ENCODE measurements at regions not wholly inside any gene's neighbourhood (a gene's known extent, or its start where the extent isn't known, plus 50 kb on each side); places are given as distances from the start of the nearest gene placed in this dataset.

DNA sequence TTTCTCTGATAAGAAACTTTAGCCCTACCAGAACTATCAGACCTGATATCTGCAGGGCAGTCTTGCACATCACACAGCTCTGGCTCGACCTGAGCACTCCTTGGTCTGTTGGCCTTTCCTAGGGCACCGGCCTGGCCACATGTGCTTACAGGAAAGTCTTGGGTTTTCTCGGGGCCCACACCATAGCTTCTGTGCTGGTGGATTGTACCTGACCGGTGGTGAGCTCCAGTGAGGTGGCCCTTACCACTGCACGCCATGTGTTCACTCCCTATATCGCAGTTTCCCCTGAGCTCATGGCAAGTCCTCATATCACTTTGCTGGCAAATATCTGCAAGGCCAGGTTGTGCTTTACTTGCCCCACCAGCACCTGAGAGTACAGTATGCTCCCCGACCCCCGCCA lies 2637.4 kb downstream of the ARAP2 start:
- Histone ChIP-seq H3K27ac (ENCODE audit: low read depth, low read length, poor library complexity, severe bottlenecking) (no peak overlapping the region), H3K4me1 (ENCODE audit: insufficient read depth, low read length, poor library complexity, severe bottlenecking) (no peaks in the 10 kb centered on the region), H3K4me3 (ENCODE audit: low read depth, low read length, poor library complexity, severe bottlenecking) (no peak overlapping the region), H3K36me3 (ENCODE audit: insufficient read depth, low read length, poor library complexity, severe bottlenecking) (no peaks in the 10 kb centered on the region), H3K27me3 (replicated peaks; ENCODE audit: insufficient read depth, low read depth, low read length, poor library complexity) (no peaks in the 10 kb centered on the region), H3K9me3 (ENCODE audit: low read depth, low read length, poor library complexity, severe bottlenecking) (peaks cover 7% of the 10 kb centered on the region)
- no peak for TF ChIP-seq EZH2 (IDR thresholded peaks at IDR 0.05; ENCODE audit: borderline replicate concordance, low read depth, low read length, poor library complexity, severe bottlenecking)
- TF ChIP-seq, protein P1, sequence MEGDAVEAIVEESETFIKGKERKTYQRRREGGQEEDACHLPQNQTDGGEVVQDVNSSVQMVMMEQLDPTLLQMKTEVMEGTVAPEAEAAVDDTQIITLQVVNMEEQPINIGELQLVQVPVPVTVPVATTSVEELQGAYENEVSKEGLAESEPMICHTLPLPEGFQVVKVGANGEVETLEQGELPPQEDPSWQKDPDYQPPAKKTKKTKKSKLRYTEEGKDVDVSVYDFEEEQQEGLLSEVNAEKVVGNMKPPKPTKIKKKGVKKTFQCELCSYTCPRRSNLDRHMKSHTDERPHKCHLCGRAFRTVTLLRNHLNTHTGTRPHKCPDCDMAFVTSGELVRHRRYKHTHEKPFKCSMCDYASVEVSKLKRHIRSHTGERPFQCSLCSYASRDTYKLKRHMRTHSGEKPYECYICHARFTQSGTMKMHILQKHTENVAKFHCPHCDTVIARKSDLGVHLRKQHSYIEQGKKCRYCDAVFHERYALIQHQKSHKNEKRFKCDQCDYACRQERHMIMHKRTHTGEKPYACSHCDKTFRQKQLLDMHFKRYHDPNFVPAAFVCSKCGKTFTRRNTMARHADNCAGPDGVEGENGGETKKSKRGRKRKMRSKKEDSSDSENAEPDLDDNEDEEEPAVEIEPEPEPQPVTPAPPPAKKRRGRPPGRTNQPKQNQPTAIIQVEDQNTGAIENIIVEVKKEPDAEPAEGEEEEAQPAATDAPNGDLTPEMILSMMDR (conservative IDR thresholded peaks at IDR 0.05; ENCODE audit: low read depth, low read length): no peak
- POLR2A ChIA-PET (ENCODE audit: low non-redundant PET): no interaction called here
- CTCF ChIA-PET: no interaction called here
- no peak for DNase-seq (ENCODE audit: low spot score)
- intact Hi-C loops (cut with micrococcal nuclease; ENCODE audit: unreplicated experiment): no loop called here
- no TSS peak for BruUV-seq (replicated peaks)

DNA sequence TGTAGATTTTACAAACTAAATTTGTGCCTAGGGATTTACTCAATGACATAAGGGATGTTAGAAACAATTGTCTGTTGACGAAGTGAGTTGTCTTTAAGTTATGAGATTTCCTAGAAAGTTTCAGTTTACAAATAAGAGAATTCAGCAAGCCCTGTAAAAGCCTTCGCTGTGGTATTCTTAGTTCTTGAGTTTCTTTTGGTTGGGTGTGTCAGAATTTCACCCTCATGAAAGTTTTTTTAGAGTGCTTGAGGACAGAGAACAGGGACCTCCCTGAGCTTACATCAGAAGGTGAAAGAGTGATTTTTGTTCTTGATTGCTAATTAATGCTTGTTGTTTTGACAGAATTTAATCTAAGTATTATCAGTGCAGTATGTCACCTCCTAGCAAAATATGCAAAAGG lies 2628.2 kb downstream of the ARAP2 start:
- H3K4me1 ChIP-seq (ENCODE audit: insufficient read depth, low read length, poor library complexity, severe bottlenecking): no peaks in the 10 kb centered on the region
- intact Hi-C loops (cut with micrococcal nuclease; ENCODE audit: unreplicated experiment): no loop called here
- CTCF ChIA-PET: no interaction called here
- no TSS peak for BruUV-seq (replicated peaks)
- H3K27me3 ChIP-seq (replicated peaks; ENCODE audit: insufficient read depth, low read depth, low read length, poor library complexity): no peaks in the 10 kb centered on the region
- H3K9me3 ChIP-seq (ENCODE audit: low read depth, low read length, poor library complexity, severe bottlenecking): peaks cover 8% of the 10 kb centered on the region
- no peak overlapping the region for H3K4me3 ChIP-seq (ENCODE audit: low read depth, low read length, poor library complexity, severe bottlenecking)
- H3K36me3 ChIP-seq (ENCODE audit: insufficient read depth, low read length, poor library complexity, severe bottlenecking): no peaks in the 10 kb centered on the region
- POLR2A ChIA-PET (ENCODE audit: low non-redundant PET): no interaction called here
- DNase-seq (ENCODE audit: low spot score): no peak
- H3K27ac ChIP-seq (ENCODE audit: low read depth, low read length, poor library complexity, severe bottlenecking): no peak overlapping the region
- TF ChIP-seq, protein P1 (conservative IDR thresholded peaks at IDR 0.05; ENCODE audit: low read depth, low read length): no peak
- TF ChIP-seq EZH2 (IDR thresholded peaks at IDR 0.05; ENCODE audit: borderline replicate concordance, low read depth, low read length, poor library complexity, severe bottlenecking): no peak

DNA sequence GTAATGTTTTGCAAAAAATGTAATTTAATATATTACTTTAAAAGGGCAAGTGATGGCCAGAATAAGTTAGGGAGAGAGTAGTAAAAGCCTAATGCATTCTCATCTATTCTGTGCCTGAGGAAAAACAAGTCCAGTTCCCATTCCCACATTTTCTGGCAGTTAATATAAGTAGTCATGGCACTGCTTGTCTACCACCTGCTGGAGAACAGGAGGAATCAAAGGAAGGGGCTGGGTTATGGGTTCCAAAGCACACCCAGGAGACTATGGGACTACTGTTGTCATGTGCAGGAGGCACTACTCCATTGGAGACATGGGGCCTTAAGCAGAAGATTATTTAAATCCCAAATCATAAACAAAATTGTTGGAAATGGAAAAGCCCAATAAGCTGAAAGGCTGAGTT lies 2618.6 kb downstream of the ARAP2 start:
- H3K4me1 ChIP-seq (ENCODE audit: insufficient read depth, low read length, poor library complexity, severe bottlenecking): no peaks in the 10 kb centered on the region
- H3K9me3 ChIP-seq (ENCODE audit: low read depth, low read length, poor library complexity, severe bottlenecking): no peaks in the 10 kb centered on the region
- POLR2A ChIA-PET (ENCODE audit: low non-redundant PET): no interaction called here
- DNase-seq (ENCODE audit: low spot score): no peak
- H3K4me3 ChIP-seq (ENCODE audit: low read depth, low read length, poor library complexity, severe bottlenecking): no peak overlapping the region
- no peaks in the 10 kb centered on the region for H3K27me3 ChIP-seq (replicated peaks; ENCODE audit: insufficient read depth, low read depth, low read length, poor library complexity)
- H3K36me3 ChIP-seq (ENCODE audit: insufficient read depth, low read length, poor library complexity, severe bottlenecking): no peaks in the 10 kb centered on the region
- CTCF ChIA-PET: no interaction called here
- intact Hi-C loops (cut with micrococcal nuclease; ENCODE audit: unreplicated experiment): no loop called here
- no TSS peak for BruUV-seq (replicated peaks)
- TF ChIP-seq EZH2 (IDR thresholded peaks at IDR 0.05; ENCODE audit: borderline replicate concordance, low read depth, low read length, poor library complexity, severe bottlenecking): no peak
- TF ChIP-seq, protein P1 (conservative IDR thresholded peaks at IDR 0.05; ENCODE audit: low read depth, low read length): no peak
- H3K27ac ChIP-seq (ENCODE audit: low read depth, low read length, poor library complexity, severe bottlenecking): no peak overlapping the region
